GM18868 (cell line): ENCODE measurements at regions not wholly inside any gene's neighbourhood (a gene's known extent, or its start where the extent isn't known, plus 50 kb on each side); places are given as distances from the start of the nearest gene placed in this dataset.

Source experiments
- ATAC-seq: cut with Tn5 transposase; IDR thresholded peaks from one replicate; pipeline ENCODE4 v1.9.1; 2021; ENCODE audit warnings: mild to moderate bottlenecking, moderate library complexity; ENCODE audit not compliant: unreplicated experiment

DNA sequence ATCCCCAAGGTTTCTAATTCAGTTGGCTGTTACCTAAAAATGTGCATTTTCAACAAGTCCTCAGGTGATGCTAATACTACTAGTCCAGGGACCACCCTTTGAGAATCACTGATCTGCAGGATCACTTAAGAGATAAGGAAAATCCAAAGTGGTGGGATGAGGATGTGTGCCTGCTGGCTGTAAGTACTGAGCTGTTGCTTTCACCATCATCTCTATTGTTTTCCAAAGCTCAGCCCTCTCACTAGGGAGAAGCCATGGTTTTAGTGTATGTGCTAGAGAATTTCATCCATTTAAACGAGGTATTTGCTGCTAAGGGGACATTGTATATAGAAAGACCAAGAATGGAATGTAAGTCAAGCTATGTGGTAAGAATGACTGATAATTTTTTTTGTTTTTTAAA is 202.3 kb downstream of the KIF21A start:
- no peak for ATAC-seq

DNA sequence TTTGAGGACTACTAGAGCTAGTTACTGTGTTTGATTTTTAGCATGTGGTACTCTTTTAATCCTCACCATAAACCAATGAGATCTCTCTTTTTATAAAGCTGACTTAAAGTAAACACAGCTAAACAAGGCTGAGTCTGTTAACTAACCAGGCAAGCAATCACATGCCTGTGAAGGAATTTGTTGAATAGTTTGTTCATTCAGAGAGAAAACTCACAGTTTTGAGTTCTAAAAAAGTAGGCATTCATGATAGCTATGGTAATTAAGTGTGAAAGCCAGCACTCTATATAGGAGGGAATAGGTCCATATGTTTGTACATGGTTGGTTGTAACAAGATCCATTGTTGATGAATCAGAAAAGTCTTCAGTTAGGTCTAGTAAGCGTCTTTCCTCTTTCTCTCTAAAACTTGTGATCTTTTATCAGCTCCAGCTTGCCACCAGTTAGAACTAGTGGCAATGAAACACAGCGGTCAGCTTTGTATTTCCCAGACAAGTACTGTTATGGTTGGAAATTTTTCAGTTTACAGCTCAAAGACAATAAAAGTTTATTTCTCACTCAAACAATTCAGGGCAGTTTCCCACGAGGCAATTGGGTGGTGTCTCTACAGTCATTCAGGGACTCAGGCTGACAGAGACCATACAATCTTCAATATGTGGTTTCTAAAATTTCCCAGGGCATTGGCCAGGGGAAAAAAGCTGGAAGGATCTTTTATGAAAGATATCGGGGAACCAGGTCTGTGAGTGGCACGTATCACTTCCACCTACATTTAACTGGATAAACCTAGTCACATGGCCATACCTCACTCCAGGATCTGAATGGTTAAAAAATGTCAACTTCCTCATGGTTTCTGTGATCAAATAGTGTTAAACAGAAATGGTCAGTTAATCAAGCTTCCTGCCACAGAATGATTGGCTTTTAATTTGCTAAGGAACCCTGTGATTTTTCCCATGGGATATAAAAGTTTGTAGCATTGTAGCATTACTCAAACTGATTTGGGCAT is 203.1 kb downstream of the KIF21A start:
- ATAC-seq: no peak

DNA sequence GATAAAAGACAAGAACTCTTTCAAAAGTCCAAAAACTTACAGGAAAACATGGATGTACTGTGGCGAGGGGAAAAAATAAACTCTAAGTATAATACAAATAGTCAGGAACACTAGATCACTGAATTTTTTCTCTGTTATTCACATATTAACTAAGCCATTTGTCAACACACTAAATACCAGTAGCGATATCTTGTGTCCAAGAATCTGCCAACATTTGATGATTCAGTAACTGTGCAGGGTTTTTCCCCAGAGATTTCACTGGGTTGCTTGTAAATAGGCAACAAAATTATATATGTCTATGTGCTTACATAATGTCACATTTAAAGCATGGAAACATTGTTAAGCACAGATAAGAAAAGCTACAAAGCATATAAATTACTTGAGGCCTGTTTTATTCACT is 205.9 kb downstream of the KIF21A start:
- ATAC-seq: no peak

DNA sequence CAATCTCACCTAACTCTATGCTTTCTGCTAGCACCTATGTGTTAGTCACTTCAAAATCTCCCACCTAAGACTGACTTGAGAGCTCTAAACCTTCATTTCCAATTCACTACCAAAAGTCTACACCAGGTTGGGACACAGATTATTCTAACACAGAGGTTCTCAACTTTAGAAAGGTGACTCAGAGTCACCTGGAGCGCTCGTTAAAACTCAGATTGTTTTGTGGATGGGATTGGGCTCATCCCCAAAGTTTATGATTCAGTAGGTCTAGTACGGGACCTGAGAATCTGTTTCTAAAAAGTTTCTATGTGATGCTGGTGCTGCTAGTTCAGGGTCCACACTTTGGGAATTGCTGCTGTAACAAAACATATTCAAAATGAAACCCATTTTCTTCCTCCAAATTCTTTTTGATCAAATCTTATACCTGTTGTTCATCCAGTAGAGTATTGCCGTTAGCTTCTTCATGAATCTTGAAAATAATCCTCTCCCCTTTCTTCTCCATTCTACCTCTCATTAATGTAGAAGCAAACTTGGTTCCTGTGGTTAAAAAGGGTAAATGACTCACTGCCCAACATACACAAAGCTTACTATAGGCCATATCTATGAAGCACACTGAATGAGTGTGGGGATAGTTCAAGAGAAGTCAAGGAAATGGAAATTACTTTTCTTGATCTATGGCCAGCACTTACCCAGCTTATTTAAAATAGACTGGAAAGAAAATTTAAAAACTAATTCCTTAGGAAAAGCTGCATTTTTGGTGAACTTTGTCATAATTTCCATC is 206.7 kb downstream of the KIF21A start:
- no peak for ATAC-seq

DNA sequence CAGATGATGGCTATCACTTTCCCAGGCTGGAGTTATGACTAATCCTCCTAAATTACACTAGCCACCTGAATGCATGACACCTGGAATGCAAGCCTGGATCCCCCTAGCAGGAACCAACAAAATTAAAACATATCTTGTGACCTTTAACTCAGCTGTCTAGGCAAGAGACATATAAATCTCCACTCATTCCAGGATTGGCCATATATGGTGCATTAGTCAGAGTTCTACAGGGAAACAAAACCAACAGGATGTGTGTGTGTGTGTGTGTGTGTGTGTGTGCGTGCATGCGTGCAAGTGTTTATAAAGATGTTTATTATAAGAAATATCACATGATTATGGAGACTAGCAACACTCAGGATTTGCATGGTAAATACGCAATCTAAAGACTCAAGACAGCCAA is 212.8 kb downstream of the KIF21A start:
- ATAC-seq: no peak

DNA sequence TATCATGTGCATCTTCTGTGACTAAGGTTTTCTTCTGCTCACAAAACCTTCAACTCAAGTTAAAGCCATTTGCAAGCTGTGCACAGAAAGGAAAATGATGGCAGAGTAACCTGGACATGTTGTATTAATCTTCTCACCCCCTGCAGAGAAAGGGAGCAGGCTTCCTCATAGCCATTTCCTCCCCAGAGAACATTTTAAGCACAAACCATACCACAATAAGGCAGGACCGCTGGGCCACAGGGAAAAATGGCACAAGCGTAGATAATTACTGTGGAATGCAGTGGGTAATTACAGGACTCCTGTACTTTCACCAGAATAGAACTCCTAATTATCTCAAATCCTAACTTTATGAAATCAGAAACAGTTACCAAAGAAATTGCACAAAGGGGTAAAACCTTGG is 215.7 kb downstream of the KIF21A start:
- ATAC-seq: no peak

DNA sequence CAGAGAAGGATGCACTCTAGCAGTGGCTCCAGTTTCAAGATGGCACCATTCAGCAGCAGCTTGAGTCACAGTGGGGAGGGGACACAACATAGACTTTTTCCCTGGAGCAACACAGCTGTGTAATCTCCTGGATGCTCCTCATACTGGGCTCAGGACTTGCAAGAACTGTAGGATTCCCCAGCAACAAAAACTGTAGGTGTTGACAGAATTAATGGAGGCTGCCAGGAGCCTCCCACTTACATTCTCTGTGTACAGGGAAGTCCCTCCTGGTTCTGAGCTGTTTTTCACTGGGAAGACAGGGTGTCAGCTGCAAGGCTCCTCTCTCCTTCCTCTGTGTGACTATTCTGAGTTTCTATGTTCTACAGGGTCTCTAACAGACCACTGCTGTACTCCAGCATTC is 217.9 kb downstream of the KIF21A start:
- no peak for ATAC-seq

DNA sequence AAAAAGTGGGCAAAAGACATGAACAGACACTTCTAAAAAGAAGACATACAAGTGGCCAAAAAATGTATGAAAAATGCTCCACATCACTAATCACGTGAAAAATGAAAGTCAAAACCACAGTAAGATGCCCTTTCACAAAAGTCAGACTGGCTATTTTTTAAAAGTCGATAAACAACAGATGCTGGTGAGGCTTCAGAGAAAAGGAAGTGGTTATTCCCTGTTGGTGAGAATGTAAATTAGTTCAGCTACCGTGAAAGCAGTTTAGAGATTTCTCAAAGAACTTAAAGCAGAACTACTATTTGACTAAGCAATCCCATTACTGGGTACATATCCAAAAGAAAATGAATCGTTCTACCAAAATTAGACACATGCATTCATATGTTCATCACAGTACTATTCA is 237.0 kb downstream of the KIF21A start:
- no peak for ATAC-seq

DNA sequence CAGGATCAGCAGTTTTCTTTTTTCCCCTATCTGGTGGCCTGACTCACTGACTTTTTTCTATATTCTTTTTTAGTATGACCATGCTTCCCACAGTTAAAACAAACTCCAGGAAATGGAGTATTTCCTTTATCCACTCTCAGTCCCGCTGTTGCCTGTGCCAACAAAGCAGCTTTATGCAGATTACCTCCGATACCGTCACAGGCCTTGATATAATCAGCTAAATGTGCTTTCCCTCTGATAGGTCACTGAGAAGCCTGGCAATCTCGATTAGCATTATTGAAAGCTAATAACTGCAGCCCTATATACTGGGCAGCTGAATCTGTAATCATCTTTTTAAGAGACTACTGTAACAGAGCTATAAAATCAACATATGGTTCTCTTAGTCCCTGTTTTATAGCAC is 243.6 kb downstream of the KIF21A start:
- ATAC-seq: no peak

DNA sequence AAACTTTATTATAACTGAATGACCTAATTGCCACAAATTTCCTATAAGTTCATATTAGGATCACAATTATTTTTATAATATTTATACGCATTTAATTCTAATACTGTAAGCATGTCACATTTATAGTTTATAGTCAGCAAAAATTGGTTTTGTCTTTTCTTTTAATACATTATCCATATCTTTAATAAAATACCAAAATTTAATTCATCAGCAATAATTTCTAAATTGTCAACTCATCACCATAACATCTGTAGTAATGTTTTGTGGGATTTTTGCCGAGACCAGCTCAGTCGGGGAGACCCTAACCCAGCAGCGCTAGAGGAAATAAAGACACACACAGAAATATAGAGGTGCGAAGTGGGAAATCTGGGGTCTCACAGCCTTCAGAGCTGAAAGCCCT is 254.2 kb downstream of the KIF21A start:
- ATAC-seq: no peak

DNA sequence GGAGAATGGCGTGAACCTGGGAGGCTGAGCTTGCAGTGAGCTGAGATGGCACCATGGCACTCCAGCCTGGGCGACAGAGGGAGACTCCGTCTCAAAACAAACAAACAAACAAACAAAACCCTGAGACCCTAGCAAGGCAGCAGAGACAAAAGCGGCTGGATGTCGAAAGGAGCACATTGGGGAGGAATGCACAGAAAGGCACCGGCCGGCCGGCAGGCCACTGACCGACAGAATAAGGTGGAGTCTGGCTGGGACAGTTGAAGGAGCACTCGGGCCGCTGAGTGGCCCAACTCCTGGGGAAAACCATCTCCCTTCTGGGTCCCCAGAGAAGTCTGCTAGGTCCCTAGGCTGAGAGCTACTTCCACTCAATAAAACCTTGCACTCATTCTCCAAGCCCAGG is 256.2 kb downstream of the KIF21A start:
- ATAC-seq: no peak

DNA sequence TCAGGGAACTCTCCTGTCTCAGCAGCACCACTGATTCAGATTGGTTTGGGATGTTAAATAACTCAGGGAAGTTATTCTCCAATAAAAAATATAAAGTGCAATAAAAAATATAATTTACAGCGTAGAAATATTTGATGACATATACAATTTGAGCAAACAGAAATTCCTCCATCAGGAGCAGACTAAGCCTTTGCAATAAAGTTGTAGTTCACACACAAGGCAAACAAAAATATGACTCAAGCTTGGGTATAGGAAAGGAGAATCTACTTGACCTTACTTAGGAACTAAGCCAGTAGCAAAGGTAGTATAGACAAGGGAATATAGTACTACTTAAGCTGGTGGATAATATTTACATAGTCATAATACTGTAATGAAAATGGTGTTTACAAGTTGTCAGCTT is 264.1 kb downstream of the KIF21A start:
- ATAC-seq: no peak

DNA sequence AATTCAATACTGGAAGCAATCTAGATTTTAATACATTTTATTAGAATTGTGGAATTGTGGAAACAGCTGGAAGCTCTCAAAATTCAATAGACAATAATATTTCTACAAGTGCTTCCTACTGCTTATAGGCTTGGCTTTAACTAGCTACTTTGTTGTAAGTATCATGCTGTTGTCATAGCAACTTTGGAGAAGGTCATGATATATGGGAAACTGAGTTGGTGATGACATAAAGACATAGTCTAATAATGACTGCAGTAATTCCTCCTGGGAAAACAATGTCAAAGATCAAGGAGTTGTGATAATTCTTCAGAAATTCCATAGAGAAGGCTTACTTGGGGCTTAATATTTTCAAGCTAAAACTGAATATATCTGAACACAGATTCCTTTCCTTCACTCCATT is 266.6 kb downstream of the KIF21A start:
- ATAC-seq: no peak

DNA sequence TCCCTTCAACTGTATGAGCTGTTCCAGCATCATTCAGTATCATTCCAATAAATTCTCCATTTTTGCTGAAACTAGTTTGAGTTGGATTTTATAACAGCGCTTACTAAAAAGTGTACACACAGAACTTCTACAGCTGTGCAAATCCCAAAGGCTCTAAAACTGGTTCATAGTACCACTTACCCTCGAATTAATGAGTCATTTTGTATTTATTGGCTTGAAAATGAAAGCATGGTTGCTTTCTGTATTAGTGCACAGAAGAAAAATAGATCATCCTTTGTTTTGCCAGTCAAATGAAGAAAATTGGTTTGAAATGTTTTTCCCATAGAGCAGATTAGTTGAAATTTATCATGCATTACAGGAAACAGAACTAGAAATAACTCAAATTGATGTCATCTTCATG is 268.3 kb upstream of the CPNE8 start:
- ATAC-seq: peak; percentile 80

DNA sequence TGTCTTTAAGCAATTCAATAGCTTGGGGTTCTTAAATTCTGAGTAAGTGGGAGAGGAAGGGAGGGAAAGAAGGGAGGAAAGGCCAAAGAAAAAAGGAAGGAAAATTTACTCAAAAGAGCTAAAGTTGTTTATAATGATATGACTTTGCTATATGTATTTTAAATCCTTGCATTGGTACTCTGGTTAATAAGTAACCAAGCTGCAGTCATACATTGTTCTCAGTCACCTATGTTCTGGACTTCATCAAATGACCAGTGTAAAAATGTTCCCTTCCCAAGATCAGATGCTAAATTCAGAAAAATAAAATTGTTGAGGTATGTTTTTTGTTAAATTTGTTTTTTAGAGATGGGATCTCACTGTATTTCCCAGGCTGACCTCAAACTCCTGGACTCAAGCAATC is 259.9 kb upstream of the CPNE8 start:
- ATAC-seq: no peak

DNA sequence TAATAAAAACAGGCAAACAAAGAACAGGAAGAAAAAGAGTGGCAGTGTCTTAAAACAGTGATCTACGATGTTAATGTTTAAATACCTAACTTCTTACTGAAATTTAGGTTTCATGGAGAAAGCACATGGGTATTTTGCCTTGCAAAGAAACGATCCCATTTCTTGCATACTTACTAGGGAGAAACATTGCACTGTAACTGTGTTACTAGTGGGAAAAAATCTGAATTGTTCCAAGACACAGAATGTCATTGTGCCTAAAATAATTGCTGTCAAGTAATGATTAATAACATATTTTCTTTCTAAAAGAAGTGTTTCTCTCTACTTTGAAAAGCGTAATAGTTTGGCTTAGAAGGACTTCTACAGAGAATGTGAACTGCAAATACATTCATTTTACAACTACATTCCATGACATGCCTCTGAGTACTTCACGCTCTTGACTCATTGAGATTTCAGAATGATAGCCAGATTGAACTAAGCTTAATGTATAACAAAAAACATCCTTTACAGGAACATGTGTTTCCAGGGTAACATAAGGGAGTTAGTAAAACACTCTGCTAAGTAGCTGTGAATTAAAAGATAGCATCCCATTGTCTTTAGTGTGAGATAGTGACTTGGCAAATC is 256.2 kb upstream of the CPNE8 start:
- ATAC-seq: no peak

DNA sequence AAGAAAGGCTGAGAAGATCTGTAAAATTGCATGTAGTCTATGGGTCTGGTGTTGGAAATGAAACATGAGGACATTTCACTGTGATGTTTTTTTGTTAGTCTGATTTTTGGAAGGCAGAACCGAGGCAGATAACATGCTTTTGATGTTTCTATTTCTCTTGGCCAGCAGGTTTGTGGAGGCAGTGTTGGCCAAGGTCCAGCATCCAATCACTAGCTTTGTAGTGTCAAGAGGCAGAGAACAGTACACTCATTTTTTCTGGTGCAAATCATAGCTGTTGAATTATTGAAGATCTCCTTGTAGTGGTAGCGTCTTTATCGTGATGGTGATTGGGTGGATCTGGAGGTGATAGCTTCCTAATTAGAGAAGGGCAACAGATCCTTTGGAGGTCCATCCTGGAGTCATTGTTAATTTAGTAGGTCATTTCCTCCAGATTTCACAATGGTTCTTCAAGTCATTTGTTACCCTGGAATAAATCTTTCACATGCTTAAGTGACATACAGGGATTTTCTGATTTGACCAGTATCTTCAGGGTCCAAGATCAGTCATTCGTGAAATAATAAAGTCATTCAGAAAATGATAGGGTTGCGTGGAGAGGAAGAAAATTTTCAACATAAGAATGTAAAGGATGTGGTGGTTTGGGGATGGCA is 252.4 kb upstream of the CPNE8 start:
- ATAC-seq: no peak

DNA sequence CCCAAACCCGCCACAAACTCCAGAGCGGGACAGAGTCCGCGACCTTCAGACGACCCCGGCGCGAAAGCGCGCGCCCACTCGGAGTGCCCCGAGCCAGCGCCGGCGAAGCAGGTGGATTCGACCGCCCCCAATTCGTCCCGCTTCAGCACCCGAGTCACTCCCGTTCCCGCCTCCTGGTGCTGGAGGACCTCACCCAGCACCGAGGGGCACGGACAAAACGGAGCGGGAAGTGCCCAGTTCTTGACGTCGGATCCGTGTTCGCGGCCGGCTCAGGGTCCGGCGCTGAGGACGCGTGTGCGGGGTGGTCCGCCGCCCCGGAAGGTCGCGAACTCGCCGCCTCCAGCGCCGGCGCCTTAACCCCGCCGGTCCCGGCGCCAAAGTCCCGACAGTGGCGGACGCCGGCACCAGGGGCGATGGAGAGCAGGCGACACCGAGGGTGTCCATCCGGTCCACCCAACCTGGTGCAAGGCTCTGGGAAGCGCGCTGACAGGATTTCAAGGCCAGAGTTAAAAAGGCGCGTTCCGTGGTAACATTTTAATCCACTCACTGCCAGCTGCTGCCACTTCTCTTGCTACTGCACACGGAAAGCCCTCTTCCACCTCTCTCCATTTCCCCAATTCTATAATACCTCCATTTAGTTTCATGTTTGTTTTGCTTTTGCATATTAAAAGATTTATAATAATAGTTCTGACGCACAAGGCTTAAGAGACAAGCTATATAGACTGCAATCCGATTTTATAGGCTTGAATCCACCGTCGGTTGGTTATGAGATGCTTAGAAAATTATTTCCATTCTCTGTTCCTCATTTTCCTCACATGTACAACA is 240.0 kb upstream of the CPNE8 start:
- peak; percentile 95 for ATAC-seq

DNA sequence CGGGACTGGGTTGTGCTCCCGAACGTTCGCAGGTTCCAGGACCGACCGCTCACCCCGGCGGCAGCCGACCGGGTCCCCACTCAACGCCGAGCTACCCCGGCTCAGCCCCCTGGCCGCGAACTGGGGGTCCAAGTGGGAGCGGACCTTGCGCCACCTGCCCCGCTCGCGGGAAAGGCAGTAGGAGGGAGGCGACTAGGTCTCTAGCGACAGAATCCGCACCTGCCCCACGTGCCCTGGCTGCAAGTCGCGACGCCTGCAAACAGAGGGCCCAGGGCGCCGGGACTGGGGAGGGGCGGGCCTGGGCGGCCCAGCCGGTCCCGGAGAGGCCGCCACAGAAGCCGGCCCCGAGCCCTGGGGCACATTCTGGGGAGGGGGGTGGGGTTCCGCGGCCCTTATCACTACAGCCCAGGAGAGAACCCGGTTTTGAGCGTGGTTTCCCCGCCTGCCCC is 239.2 kb upstream of the CPNE8 start:
- peak; percentile 10 for ATAC-seq

DNA sequence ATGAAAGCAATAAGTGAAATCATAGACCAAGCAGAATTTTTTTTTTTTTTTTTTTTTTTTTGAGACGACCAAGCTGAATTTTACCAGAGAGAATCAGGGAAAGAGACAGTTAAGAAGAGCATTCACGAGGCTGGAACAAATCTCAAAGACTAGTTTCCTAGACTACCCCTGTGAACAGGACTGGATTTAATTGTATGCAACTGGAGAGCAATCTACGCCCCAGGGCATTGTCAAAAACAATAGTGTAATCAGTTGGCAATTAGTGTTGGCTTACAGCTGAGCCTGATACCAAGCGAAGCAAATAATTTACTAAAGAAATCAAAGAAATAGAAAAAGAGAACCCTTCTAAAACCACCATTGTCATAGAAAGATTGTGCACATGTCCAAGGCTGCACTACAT is 232.9 kb upstream of the CPNE8 start:
- no peak for ATAC-seq
